OCI-LY7 (cell line): ENCODE measurements at regions not wholly inside any gene's neighbourhood (a gene's known extent, or its start where the extent isn't known, plus 50 kb on each side); places are given as distances from the start of the nearest gene placed in this dataset.

ENCODE experiments used
- EZH2phosphoT487 ChIP-seq: fragments of 200-600 bp; sonication (generic); IDR thresholded peaks from 2 replicates; pipeline ENCODE4 v1.6.1; 2018; ENCODE audit warnings: low read depth, borderline replicate concordance, mild to moderate bottlenecking, mixed run types, antibody characterized with exemption, low read length, moderate library complexity, mixed read lengths
- TF ChIP-seq, protein P1 (sequence below): fragments of 200-600 bp; sonication (generic); conservative IDR thresholded peaks from 2 replicates; pipeline ENCODE4 v1.5.1; 2014; ENCODE audit warnings: mild to moderate bottlenecking, antibody characterized with exemption, low read length, moderate library complexity, mixed read lengths

- TF ChIP-seq, protein P1, sequence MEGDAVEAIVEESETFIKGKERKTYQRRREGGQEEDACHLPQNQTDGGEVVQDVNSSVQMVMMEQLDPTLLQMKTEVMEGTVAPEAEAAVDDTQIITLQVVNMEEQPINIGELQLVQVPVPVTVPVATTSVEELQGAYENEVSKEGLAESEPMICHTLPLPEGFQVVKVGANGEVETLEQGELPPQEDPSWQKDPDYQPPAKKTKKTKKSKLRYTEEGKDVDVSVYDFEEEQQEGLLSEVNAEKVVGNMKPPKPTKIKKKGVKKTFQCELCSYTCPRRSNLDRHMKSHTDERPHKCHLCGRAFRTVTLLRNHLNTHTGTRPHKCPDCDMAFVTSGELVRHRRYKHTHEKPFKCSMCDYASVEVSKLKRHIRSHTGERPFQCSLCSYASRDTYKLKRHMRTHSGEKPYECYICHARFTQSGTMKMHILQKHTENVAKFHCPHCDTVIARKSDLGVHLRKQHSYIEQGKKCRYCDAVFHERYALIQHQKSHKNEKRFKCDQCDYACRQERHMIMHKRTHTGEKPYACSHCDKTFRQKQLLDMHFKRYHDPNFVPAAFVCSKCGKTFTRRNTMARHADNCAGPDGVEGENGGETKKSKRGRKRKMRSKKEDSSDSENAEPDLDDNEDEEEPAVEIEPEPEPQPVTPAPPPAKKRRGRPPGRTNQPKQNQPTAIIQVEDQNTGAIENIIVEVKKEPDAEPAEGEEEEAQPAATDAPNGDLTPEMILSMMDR = no peak
- no peak for TF ChIP-seq EZH2phosphoT487
Measured at GRCh38 chr5:34455098-34455497, 201.0 kb upstream of the RAI14 start.
